Hepatocyte (in vitro differentiated cells): ENCODE measurements at regions not wholly inside any gene's neighbourhood (a gene's known extent, or its start where the extent isn't known, plus 50 kb on each side); places are given as distances from the start of the nearest gene placed in this dataset.

ENCODE experiments used
- CTCF ChIP-seq: fragments of 200-600 bp; sonication (generic); IDR thresholded peaks from 2 replicates; pipeline ENCODE4 v1.5.1; 2016; ENCODE audit warnings: antibody characterized with exemption, mild to moderate bottlenecking; ENCODE audit not compliant: poor library complexity
- EZH2 ChIP-seq: fragments of 200-600 bp; sonication (generic); IDR thresholded peaks from 2 replicates; pipeline ENCODE4 v1.6.1; 2016; ENCODE audit warnings: antibody characterized with exemption, mild to moderate bottlenecking, borderline replicate concordance

- TF ChIP-seq CTCF: no peak
- TF ChIP-seq EZH2: no peak
Measured at GRCh38 chr2:136492901-136493300, 272.4 kb upstream of the THSD7B start.
